ENCODE measurements at regions not wholly inside any gene's neighbourhood (a gene's known extent, or its start where the extent isn't known, plus 50 kb on each side); places are given as distances from the start of the nearest gene placed in this dataset.

DNA sequence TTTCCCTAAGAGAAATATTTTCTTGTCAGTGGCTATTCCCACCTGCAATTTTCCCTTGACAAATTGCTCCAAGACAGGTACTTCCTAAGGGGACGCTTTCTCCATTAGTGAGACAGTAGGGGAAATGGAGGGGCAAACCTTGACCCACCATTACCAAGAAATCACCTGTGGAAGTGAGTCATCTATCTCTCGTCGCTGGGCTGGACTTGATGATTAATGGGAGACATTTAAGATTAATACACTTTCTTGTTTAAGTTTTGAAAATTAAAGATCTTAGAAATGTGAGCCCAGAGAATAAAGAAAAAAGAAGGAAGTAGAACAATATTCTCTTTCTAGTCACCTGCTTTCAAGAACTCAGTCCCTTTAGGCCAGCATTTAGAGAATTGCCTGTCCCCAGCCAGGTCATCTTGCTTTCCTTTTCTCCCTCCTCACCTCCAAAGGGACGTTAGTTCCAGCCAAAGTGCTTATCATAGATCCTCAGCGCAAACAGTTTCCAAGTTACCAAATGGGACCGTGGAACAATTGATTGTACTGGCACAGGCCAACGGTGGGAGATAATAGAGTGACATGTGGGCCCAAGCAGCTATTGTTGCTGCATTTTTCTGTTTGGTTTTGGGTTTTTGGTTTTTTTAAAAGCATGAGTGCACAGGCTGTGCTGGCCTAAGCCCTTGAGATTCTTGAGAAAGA is 284.4 kb downstream of the ENC1 start:
- Histone ChIP-seq H3K9me3 (ENCODE audit: low read depth, low read length) (no peaks in the 10 kb centered on the region), H3K4me3 (ENCODE audit: insufficient read depth, low read length) (no peak overlapping the region), H4K20me1 (ENCODE audit: insufficient read depth, low read length) (no peaks in the 10 kb centered on the region), H2AFZ (ENCODE audit: low read length) (no peak overlapping the region), H3K27me3 (ENCODE audit: insufficient read depth, low read length) (no peaks in the 10 kb centered on the region), H3K4me1 (ENCODE audit: insufficient read depth, low read length) (no peaks in the 10 kb centered on the region), H3K4me2 (ENCODE audit: insufficient read depth, low read length) (no peak overlapping the region), H3K36me3 (ENCODE audit: insufficient read depth, low read length) (no peaks in the 10 kb centered on the region), H3K79me2 (ENCODE audit: insufficient read depth, low read length) (no peaks in the 10 kb centered on the region), H3K27ac (ENCODE audit: low read depth, low read length) (no peak overlapping the region)
- TF ChIP-seq, protein P1, sequence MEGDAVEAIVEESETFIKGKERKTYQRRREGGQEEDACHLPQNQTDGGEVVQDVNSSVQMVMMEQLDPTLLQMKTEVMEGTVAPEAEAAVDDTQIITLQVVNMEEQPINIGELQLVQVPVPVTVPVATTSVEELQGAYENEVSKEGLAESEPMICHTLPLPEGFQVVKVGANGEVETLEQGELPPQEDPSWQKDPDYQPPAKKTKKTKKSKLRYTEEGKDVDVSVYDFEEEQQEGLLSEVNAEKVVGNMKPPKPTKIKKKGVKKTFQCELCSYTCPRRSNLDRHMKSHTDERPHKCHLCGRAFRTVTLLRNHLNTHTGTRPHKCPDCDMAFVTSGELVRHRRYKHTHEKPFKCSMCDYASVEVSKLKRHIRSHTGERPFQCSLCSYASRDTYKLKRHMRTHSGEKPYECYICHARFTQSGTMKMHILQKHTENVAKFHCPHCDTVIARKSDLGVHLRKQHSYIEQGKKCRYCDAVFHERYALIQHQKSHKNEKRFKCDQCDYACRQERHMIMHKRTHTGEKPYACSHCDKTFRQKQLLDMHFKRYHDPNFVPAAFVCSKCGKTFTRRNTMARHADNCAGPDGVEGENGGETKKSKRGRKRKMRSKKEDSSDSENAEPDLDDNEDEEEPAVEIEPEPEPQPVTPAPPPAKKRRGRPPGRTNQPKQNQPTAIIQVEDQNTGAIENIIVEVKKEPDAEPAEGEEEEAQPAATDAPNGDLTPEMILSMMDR (IDR thresholded peaks at IDR 0.05; ENCODE audit: extremely low read depth, low read depth, low read length) = no peak
- no peak for DNase-seq (ENCODE audit: insufficient read length, low spot score, missing footprints)

DNA sequence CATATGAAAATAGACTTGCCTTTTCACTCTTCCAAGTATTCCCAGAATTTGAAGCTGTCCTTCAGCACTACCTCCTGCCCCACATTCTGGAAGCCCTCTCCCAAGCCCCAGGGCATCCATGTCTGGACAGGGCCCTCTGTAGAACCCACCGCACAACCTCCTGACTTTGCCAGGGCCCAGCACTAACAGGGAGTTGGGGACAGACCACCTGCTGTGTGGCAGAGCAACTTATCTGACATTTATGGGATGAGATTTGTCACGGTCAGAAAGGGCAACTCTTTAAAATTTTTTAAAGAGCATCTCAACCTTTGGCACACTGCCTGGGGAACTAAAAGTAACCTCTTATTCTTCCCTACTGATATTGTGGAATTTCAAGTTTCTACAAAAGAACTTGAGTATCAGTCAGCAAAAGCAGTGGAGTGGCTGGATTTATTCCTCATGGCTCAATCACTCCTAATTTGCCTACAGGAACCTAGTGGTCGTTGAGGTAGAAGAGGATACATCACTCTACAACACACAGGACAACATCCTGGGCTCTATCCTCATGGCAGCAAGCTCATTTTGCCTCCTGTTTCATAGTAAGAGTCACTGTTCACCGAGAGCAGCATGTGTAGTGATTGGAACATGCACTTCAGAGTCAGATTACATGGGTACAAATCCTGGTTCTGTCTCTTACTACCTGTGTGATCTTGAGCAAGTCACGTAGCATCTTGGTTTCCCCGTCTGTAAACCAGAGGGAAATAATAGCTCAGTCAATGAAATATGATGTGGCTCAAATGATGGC is 285.3 kb downstream of the ENC1 start:
- Histone ChIP-seq H2AFZ (ENCODE audit: low read length) (no peak overlapping the region), H3K27ac (ENCODE audit: low read depth, low read length) (no peak overlapping the region), H3K4me1 (ENCODE audit: insufficient read depth, low read length) (no peaks in the 10 kb centered on the region), H4K20me1 (ENCODE audit: insufficient read depth, low read length) (no peaks in the 10 kb centered on the region), H3K9me3 (ENCODE audit: low read depth, low read length) (no peaks in the 10 kb centered on the region), H3K27me3 (ENCODE audit: insufficient read depth, low read length) (no peaks in the 10 kb centered on the region), H3K4me2 (ENCODE audit: insufficient read depth, low read length) (no peak overlapping the region), H3K36me3 (ENCODE audit: insufficient read depth, low read length) (no peaks in the 10 kb centered on the region), H3K4me3 (ENCODE audit: insufficient read depth, low read length) (no peak overlapping the region), H3K79me2 (ENCODE audit: insufficient read depth, low read length) (no peaks in the 10 kb centered on the region)
- no peak for DNase-seq (ENCODE audit: insufficient read length, low spot score, missing footprints)
- TF ChIP-seq, protein P1 (IDR thresholded peaks at IDR 0.05; ENCODE audit: extremely low read depth, low read depth, low read length) = no peak

DNA sequence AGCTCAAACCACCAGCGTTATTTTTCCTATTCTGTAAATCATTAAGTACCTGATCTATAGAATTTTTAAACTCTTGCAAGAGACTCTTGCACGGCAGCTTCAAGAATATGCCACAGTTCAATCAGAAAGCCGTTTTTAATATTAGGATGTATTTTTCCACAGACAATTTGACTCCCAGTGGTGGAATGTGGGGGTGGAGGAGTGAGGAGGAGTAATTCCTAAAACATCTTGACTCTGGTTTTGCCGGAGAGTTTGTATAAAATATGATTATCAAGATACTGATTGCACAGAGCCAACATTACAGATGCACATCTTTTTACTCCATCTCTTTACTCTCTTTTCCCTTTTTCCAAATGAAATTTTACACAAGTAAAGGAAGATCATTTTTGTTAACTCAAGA is 288.3 kb downstream of the ENC1 start:
- H3K79me2 ChIP-seq (ENCODE audit: insufficient read depth, low read length) = no peaks in the 10 kb centered on the region
- H3K9me3 ChIP-seq (ENCODE audit: low read depth, low read length) = no peaks in the 10 kb centered on the region
- no peaks in the 10 kb centered on the region for H3K36me3 ChIP-seq (ENCODE audit: insufficient read depth, low read length)
- no peaks in the 10 kb centered on the region for H3K27me3 ChIP-seq (ENCODE audit: insufficient read depth, low read length)
- no peak overlapping the region for H3K4me3 ChIP-seq (ENCODE audit: insufficient read depth, low read length)
- H4K20me1 ChIP-seq (ENCODE audit: insufficient read depth, low read length) = no peaks in the 10 kb centered on the region
- no peak overlapping the region for H2AFZ ChIP-seq (ENCODE audit: low read length)
- TF ChIP-seq, protein P1 (IDR thresholded peaks at IDR 0.05; ENCODE audit: extremely low read depth, low read depth, low read length) = no peak
- H3K27ac ChIP-seq (ENCODE audit: low read depth, low read length) = no peak overlapping the region
- H3K4me1 ChIP-seq (ENCODE audit: insufficient read depth, low read length) = no peaks in the 10 kb centered on the region
- DNase-seq (ENCODE audit: insufficient read length, low spot score, missing footprints) = no peak
- H3K4me2 ChIP-seq (ENCODE audit: insufficient read depth, low read length) = no peak overlapping the region

DNA sequence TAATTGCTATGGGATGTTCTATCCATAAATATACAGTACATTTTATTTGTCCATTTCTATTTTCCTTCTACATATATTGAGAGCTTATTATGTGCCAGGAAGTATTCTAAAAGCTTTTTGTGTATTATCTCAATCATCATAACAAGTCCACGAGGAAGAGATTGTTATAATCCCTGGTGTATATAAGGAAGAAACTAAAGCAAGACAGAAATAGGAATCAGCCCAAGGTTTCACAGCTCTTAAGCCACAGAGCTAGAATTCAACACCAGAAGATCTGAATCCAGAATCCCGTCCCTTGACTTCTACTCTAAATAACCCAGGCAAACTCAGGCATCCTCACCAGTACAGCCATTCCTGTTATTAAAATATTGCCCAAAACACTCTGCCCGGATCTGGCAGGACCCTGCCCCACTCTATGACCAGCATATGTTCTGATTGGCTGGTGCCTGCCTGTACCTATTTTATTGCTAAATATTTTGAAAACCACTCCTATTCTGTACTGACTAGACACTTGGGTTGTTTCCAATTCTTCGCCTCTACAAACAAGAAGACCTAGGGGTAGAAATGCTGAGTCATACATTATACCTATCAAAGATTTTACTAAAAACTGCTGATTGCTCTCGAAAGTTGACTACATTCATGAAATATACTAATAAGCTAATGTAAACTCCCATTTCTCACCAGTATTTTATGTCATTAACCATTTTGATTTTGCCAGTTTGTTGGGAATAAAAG is 297.4 kb downstream of the ENC1 start:
- DNase-seq (ENCODE audit: insufficient read length, low spot score, missing footprints) = no peak
- Histone ChIP-seq H3K27me3 (ENCODE audit: insufficient read depth, low read length) (no peaks in the 10 kb centered on the region), H3K4me1 (ENCODE audit: insufficient read depth, low read length) (no peaks in the 10 kb centered on the region), H3K79me2 (ENCODE audit: insufficient read depth, low read length) (no peaks in the 10 kb centered on the region), H3K27ac (ENCODE audit: low read depth, low read length) (no peak overlapping the region), H2AFZ (ENCODE audit: low read length) (no peak overlapping the region), H3K9me3 (ENCODE audit: low read depth, low read length) (no peaks in the 10 kb centered on the region), H4K20me1 (ENCODE audit: insufficient read depth, low read length) (no peaks in the 10 kb centered on the region), H3K4me3 (ENCODE audit: insufficient read depth, low read length) (no peak overlapping the region), H3K36me3 (ENCODE audit: insufficient read depth, low read length) (no peaks in the 10 kb centered on the region), H3K4me2 (ENCODE audit: insufficient read depth, low read length) (no peak overlapping the region)
- TF ChIP-seq, protein P1 (IDR thresholded peaks at IDR 0.05; ENCODE audit: extremely low read depth, low read depth, low read length) = no peak
